Fibroblast of the aortic adventitia (primary cell): ENCODE measurements at regions not wholly inside any gene's neighbourhood (a gene's known extent, or its start where the extent isn't known, plus 50 kb on each side); places are given as distances from the start of the nearest gene placed in this dataset.

Experiments
- DNase-seq: peaks from one replicate; pipeline ENCODE4 v3.0.0-alpha.2; 2010; ENCODE audit warnings: low read depth
- H3K4me3 ChIP-seq: 2 replicates; pipeline ENCODE4 v1.5.1; 2011; ENCODE audit warnings: low read depth, mild to moderate bottlenecking, control low read depth, low read length, moderate library complexity
- CTCF ChIP-seq: IDR thresholded peaks from 2 replicates; pipeline ENCODE4 v1.5.1; 2011; ENCODE audit warnings: mild to moderate bottlenecking, low read length, control low read depth, inconsistent platforms; ENCODE audit not compliant: insufficient read depth

DNA sequence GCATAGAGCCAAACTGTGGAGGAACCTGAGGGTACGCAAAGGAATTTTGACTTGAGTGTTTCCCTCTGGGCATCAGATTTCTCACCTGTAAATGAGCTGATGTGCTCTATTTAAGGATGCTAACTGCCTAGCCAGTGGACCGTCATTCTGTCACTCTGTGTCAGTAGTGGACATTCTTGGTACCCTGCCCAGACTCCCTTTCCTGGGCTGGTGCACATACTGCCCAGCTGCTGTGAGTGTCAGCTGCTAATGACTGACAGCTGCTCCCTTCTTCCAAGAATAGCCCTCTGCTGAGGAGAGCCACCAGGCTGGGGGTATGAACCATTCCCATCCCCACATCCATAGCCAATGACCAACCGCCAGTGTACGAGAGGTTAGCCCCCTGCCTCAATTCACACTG lies 193.1 kb upstream of the DAB1 start:
- no peak for DNase-seq
- TF ChIP-seq CTCF, result no peak
- H3K4me3 ChIP-seq, result no peak overlapping the region

DNA sequence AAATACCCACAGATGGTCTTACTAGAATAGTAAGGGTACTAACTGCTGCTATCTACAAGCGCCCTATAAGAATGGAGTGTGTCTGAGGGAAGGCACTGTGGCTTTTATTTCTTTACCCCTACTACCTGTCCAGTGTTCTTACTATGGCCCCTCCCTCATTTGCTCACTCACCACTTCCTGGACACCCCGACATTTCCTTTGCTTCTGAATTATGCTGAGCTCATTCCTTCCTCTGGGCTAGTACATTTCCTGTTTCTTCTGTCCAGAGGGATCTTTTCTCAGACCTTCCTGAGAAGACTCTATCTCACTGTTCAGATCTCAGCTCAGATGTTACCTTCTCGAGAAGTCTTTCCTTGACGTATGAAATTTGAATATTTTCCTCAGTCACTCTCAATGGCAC lies 192.1 kb upstream of the DAB1 start:
- TF ChIP-seq CTCF, result no peak
- no peak for DNase-seq
- no peak overlapping the region for H3K4me3 ChIP-seq

DNA sequence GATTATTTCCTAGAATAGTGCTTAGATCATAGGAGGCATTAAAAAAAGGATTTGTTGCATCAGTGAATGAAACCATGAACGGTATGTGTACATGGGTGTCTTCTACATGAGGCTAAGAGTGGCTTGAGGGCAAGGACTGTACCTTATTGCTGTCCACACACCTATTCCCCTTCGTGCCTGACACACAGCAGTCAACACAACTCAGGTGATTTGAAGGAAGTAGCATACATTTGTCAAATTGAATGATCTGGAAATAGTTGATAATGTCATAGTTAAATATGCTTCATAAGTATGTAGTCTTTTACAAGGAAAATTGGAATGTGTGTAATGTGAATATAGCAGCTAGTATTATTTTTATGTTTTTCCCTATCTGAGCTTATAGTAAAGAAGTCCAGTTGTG lies 189.0 kb upstream of the DAB1 start:
- H3K4me3 ChIP-seq, result no peak overlapping the region
- TF ChIP-seq CTCF, result no peak
- DNase-seq, result no peak

DNA sequence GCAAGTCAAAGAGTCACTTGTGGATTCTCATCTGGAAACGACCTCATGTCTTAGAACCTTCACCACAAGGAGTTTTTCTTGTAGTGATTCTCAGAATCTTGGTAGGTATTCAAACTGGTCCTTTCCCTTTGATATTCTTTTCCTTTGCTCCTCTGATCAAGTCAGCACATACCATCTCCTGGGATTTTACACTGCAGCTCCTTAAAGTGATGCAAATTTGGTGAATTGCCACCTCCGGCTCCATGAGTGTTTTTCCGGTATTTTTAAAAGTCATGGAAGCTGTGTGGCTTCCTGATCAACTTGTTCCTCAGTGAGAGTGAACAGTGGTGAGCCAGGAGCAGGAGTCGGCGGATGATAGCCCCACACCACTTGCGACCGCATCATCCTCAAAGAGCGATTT lies 182.1 kb upstream of the DAB1 start:
- no peak for TF ChIP-seq CTCF
- H3K4me3 ChIP-seq, result no peak overlapping the region
- no peak for DNase-seq

- no peak overlapping the region for H3K4me3 ChIP-seq
- DNase-seq, result no peak
- TF ChIP-seq CTCF, result no peak
These were observed 179.8 kb upstream of the DAB1 start for GRCh38 chr1:57603696-57604095.

DNA sequence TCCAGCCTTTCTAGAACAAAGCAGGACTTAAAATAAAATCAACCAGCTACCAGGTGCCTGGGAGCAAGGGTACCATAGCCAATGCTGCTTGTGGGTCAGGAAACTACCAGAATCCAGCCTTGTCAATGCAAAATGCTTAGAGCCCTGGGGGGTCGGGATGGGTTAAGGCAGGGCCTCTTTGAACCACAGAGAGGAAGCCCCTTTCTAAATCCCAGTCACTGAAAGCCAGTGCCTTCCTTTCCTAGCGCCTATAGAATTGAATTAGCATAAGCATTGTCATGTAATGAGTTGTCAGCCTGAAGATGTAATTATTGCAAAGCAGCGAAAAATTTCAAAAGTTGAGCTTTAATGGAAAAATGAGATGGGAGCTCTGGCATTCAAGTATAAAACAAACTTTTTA lies 176.6 kb upstream of the DAB1 start:
- no peak for TF ChIP-seq CTCF
- DNase-seq, result no peak
- no peak overlapping the region for H3K4me3 ChIP-seq

- no peak for TF ChIP-seq CTCF
- peak; percentile 15 for DNase-seq
- H3K4me3 ChIP-seq, result no peak overlapping the region
These were observed 175.6 kb upstream of the DAB1 start for GRCh38 chr1:57599236-57599994.
